Chondrocyte (in vitro differentiated cells): ENCODE measurements at regions not wholly inside any gene's neighbourhood (a gene's known extent, or its start where the extent isn't known, plus 50 kb on each side); places are given as distances from the start of the nearest gene placed in this dataset.

Source experiments
- DNase-seq: peaks from one replicate; pipeline ENCODE4 v3.0.0; 2021; ENCODE audit warnings: mixed read lengths, low spot score
- H3K27ac Mint-ChIP-seq: one replicate; pipeline ENCODE4 v1.8.0; 2021; ENCODE audit warnings: mild to moderate bottlenecking, moderate library complexity, mixed read lengths; ENCODE audit not compliant: unreplicated experiment
- H3K27me3 Mint-ChIP-seq: 2 replicates; pipeline ENCODE4 v1.8.0; 2021; ENCODE audit warnings: low read depth, mixed read lengths
- H3K36me3 Mint-ChIP-seq: 2 replicates; pipeline ENCODE4 v1.8.0; 2021; ENCODE audit warnings: low read depth, mixed read lengths
- H3K4me1 Mint-ChIP-seq: 2 replicates; pipeline ENCODE4 v1.8.0; 2021; ENCODE audit warnings: low read depth, mild to moderate bottlenecking, mixed read lengths
- H3K4me3 Mint-ChIP-seq: one replicate; pipeline ENCODE4 v1.8.0; 2021; ENCODE audit warnings: mild to moderate bottlenecking, moderate library complexity, mixed read lengths; ENCODE audit not compliant: unreplicated experiment
- H3K9me3 Mint-ChIP-seq: 2 replicates; pipeline ENCODE4 v1.8.0; 2021; ENCODE audit warnings: low read depth, mixed read lengths
- CTCF ChIP-seq: fragments of 200-600 bp; sonication (generic); IDR thresholded peaks from 2 replicates; pipeline ENCODE4 v1.5.0; 2021; ENCODE audit warnings: antibody characterized with exemption, mild to moderate bottlenecking, moderate library complexity

GRCh38 chrX:101736651-101737050 is 77.0 kb upstream of the ARMCX2 start:
- H3K9me3 Mint-ChIP-seq: peaks cover 5% of the 10 kb centered on the region
- DNase-seq: no peak
- H3K27me3 Mint-ChIP-seq: no peaks in the 10 kb centered on the region

GRCh38 chrX:101732870-101733269 is 73.2 kb upstream of the ARMCX2 start:
- DNase-seq: no peak
- H3K9me3 Mint-ChIP-seq: peaks cover 10% of the 10 kb centered on the region

More at GRCh38 chrX:101736651-101737050, 77.0 kb upstream of the ARMCX2 start:
- Mint-ChIP-seq H3K36me3 (no peaks in the 10 kb centered on the region), H3K27ac (no peak overlapping the region), H3K4me3 (no peak overlapping the region), H3K4me1 (peaks cover 6% of the 10 kb centered on the region)
- TF ChIP-seq CTCF: no peak

GRCh38 chrX:101729986-101730385 is 70.3 kb upstream of the ARMCX2 start:
- Mint-ChIP-seq H3K36me3 (no peaks in the 10 kb centered on the region), H3K27ac (no peak overlapping the region), H3K9me3 (peaks cover 7% of the 10 kb centered on the region), H3K4me3 (no peak overlapping the region), H3K4me1 (no peaks in the 10 kb centered on the region), H3K27me3 (no peaks in the 10 kb centered on the region)
- TF ChIP-seq CTCF: no peak
- no peak for DNase-seq

More at GRCh38 chrX:101732870-101733269, 73.2 kb upstream of the ARMCX2 start:
- Mint-ChIP-seq H3K4me1 (no peaks in the 10 kb centered on the region), H3K36me3 (no peaks in the 10 kb centered on the region), H3K27me3 (no peaks in the 10 kb centered on the region), H3K4me3 (no peak overlapping the region), H3K27ac (no peak overlapping the region)
- no peak for TF ChIP-seq CTCF
